ENCODE measurements at regions not wholly inside any gene's neighbourhood (a gene's known extent, or its start where the extent isn't known, plus 50 kb on each side); places are given as distances from the start of the nearest gene placed in this dataset.
A peak's percentile ranks its signal among the peaks of the same experiment; 100 is the strongest.

GRCh38 chr15:96232335-96232734 is 98.2 kb upstream of the NR2F2 start:
- TF ChIP-seq FOXP2 (optimal IDR thresholded peaks at IDR 0.05; ENCODE audit: borderline replicate concordance, extremely low read depth, extremely low read length, insufficient read depth) = no peak
- no peak for TF ChIP-seq SIN3A (IDR thresholded peaks at IDR 0.05; ENCODE audit: borderline replicate concordance, insufficient read depth, low read length)
- no peak for TF ChIP-seq POLR2AphosphoS5 (IDR thresholded peaks at IDR 0.05; ENCODE audit: low read depth, low read length)
- no peak for TF ChIP-seq TAF1 (IDR thresholded peaks at IDR 0.05; ENCODE audit: borderline replicate concordance, insufficient read depth, low read length)
- TF ChIP-seq REST (IDR thresholded peaks at IDR 0.05; ENCODE audit: insufficient read depth in 1 of 2, low read depth in 2 of 2, low read length in 2 of 2) = no peak

GRCh38 chr15:96234109-96234892 is 96.2 kb upstream of the NR2F2 start:
- TF ChIP-seq POLR2AphosphoS5 (IDR thresholded peaks at IDR 0.05; ENCODE audit: low read depth, low read length) (no peak), SIN3A (IDR thresholded peaks at IDR 0.05; ENCODE audit: borderline replicate concordance, insufficient read depth, low read length) (0 out of 2 replicates have a peak, but pooled peaks have one; percentile 5), REST (IDR thresholded peaks at IDR 0.05; ENCODE audit: insufficient read depth in 1 of 2, low read depth in 2 of 2, low read length in 2 of 2) (0 out of 4 replicates have a peak, but pooled peaks of 1 of the 2 experiments have one; percentile 37), TAF1 (IDR thresholded peaks at IDR 0.05; ENCODE audit: borderline replicate concordance, insufficient read depth, low read length) (peak; percentile 18; the same call in 1 of the 2 replicates), FOXP2 (optimal IDR thresholded peaks at IDR 0.05; ENCODE audit: borderline replicate concordance, extremely low read depth, extremely low read length, insufficient read depth) (peak; percentile 22)

GRCh38 chr15:96237002-96237401 is 93.5 kb upstream of the NR2F2 start:
- TF ChIP-seq POLR2AphosphoS5 (IDR thresholded peaks at IDR 0.05; ENCODE audit: low read depth, low read length) = no peak
- TF ChIP-seq TAF1 (IDR thresholded peaks at IDR 0.05; ENCODE audit: borderline replicate concordance, insufficient read depth, low read length) = no peak
- TF ChIP-seq SIN3A (IDR thresholded peaks at IDR 0.05; ENCODE audit: borderline replicate concordance, insufficient read depth, low read length) = no peak
- TF ChIP-seq FOXP2 (optimal IDR thresholded peaks at IDR 0.05; ENCODE audit: borderline replicate concordance, extremely low read depth, extremely low read length, insufficient read depth) = no peak
- TF ChIP-seq REST (IDR thresholded peaks at IDR 0.05; ENCODE audit: insufficient read depth in 1 of 2, low read depth in 2 of 2, low read length in 2 of 2) = no peak

GRCh38 chr15:96242761-96243160 is 87.7 kb upstream of the NR2F2 start:
- no peak for TF ChIP-seq POLR2AphosphoS5 (IDR thresholded peaks at IDR 0.05; ENCODE audit: low read depth, low read length)
- no peak for TF ChIP-seq SIN3A (IDR thresholded peaks at IDR 0.05; ENCODE audit: borderline replicate concordance, insufficient read depth, low read length)

- no peak for TF ChIP-seq REST (IDR thresholded peaks at IDR 0.05; ENCODE audit: insufficient read depth in 1 of 2, low read depth in 2 of 2, low read length in 2 of 2)
- TF ChIP-seq POLR2AphosphoS5 (IDR thresholded peaks at IDR 0.05; ENCODE audit: low read depth, low read length) = no peak
- TF ChIP-seq TAF1 (IDR thresholded peaks at IDR 0.05; ENCODE audit: borderline replicate concordance, insufficient read depth, low read length) = no peak
- TF ChIP-seq FOXP2 (optimal IDR thresholded peaks at IDR 0.05; ENCODE audit: borderline replicate concordance, extremely low read depth, extremely low read length, insufficient read depth) = no peak
- TF ChIP-seq SIN3A (IDR thresholded peaks at IDR 0.05; ENCODE audit: borderline replicate concordance, insufficient read depth, low read length) = no peak
Measured at GRCh38 chr15:96243701-96244100, 86.8 kb upstream of the NR2F2 start.

Data from PFSK-1 (cell line).